HEK293 (cell line): ENCODE measurements at regions not wholly inside any gene's neighbourhood (a gene's known extent, or its start where the extent isn't known, plus 50 kb on each side); places are given as distances from the start of the nearest gene placed in this dataset.

Experiments used
- CTCF ChIA-PET: fragments of 350-600 bp; formaldehyde crosslinking; extraction: SDS; loops from one replicate; lab custom pipeline; 2021; ENCODE audit warnings: antibody characterized with exemption; lab: Yijun Ruan, JAX
- POLR2A ChIA-PET: fragments of 300-600 bp; formaldehyde crosslinking; extraction: SDS; loops from one replicate; lab custom pipeline; 2020; ENCODE audit warnings: antibody characterized with exemption, inconsistent platforms; lab: Yijun Ruan, JAX
- H3K27ac ChIP-seq: fragments of 200-500 bp; sonication (Bioruptor generic); 2 replicates; pipeline ENCODE4 v1.5.1; 2014; ENCODE audit warnings: low read depth, low read length, control low read depth, inconsistent platforms; ENCODE audit errors: extremely low read depth
- H3K36me3 ChIP-seq, 2 experiments: fragments of 200-500 bp in 1 of 2; sonication (Bioruptor generic) in 1 of 2; 1 replicate in 1 of 2; 2 replicates in 1 of 2; pipeline ENCODE4 v1.5.1; 2014 to 2017; ENCODE audit warnings: inconsistent platforms in 2 of 2, low read length in 2 of 2; ENCODE audit not compliant: control insufficient read depth in 2 of 2, insufficient read depth in 1 of 2
- H3K4me1 ChIP-seq: fragments of 200-500 bp; sonication (Bioruptor generic); 2 replicates; pipeline ENCODE4 v1.5.1; 2014; ENCODE audit warnings: mild to moderate bottlenecking, low read length, inconsistent platforms; ENCODE audit not compliant: control insufficient read depth, insufficient read depth
- H3K4me3 ChIP-seq: 2 replicates; pipeline ENCODE4 v1.5.1; 2011; ENCODE audit warnings: low read depth, mild to moderate bottlenecking, control low read depth, low read length, moderate library complexity
- H3K9me3 ChIP-seq: fragments of 200-500 bp; sonication (Bioruptor generic); 2 replicates; pipeline ENCODE4 v1.5.1; 2014; ENCODE audit warnings: low read depth, low read length, inconsistent platforms; ENCODE audit not compliant: control insufficient read depth, insufficient read depth
- ATF2 ChIP-seq: fragments of 450-650 bp; formaldehyde crosslinking; IDR thresholded peaks from 2 replicates; pipeline ENCODE4 v1.5.1; 2016; ENCODE audit warnings: missing biosample characterization, missing genetic modification characterization, low read depth
- BCL11A ChIP-seq: fragments of 450-650 bp; formaldehyde crosslinking; IDR thresholded peaks from 2 replicates; pipeline ENCODE4 v1.5.1; 2016; ENCODE audit warnings: low read depth, missing biosample characterization, missing genetic modification characterization
- SALL2 ChIP-seq: fragments of 450-650 bp; formaldehyde crosslinking; IDR thresholded peaks from 2 replicates; pipeline ENCODE4 v1.5.0; 2017; ENCODE audit warnings: missing biosample characterization, mild to moderate bottlenecking, missing genetic modification characterization, borderline replicate concordance
- TCF7L2 ChIP-seq: IDR thresholded peaks from 2 replicates; pipeline ENCODE4 v1.6.1; 2011; ENCODE audit warnings: low read depth, mild to moderate bottlenecking, inconsistent platforms, low read length, moderate library complexity, borderline replicate concordance
- ZBTB48 ChIP-seq: fragments of 450-650 bp; formaldehyde crosslinking; IDR thresholded peaks from 2 replicates; pipeline ENCODE4 v1.5.1; 2016; ENCODE audit warnings: missing biosample characterization, missing genetic modification characterization
- ZBTB7A ChIP-seq: fragments of 450-650 bp; formaldehyde crosslinking; IDR thresholded peaks from 2 replicates; pipeline ENCODE4 v1.5.1; 2016; ENCODE audit warnings: low read depth, missing biosample characterization, missing genetic modification characterization
- ZNF114 ChIP-seq: fragments of 450-650 bp; formaldehyde crosslinking; IDR thresholded peaks from 2 replicates; pipeline ENCODE4 v1.5.0; 2017; ENCODE audit warnings: missing biosample characterization, missing genetic modification characterization
- ZNF121 ChIP-seq: fragments of 450-650 bp; formaldehyde crosslinking; IDR thresholded peaks from 2 replicates; pipeline ENCODE4 v1.5.1; 2016; ENCODE audit warnings: missing biosample characterization, missing genetic modification characterization
- ZNF138 ChIP-seq: fragments of 450-650 bp; formaldehyde crosslinking; IDR thresholded peaks from 2 replicates; pipeline ENCODE4 v1.5.1; 2016; ENCODE audit warnings: missing biosample characterization, missing genetic modification characterization, borderline replicate concordance
- ZNF18 ChIP-seq: fragments of 450-650 bp; formaldehyde crosslinking; IDR thresholded peaks from 2 replicates; pipeline ENCODE4 v1.5.1; 2016; ENCODE audit warnings: missing biosample characterization, missing genetic modification characterization
- ZNF211 ChIP-seq: fragments of 450-650 bp; formaldehyde crosslinking; IDR thresholded peaks from 2 replicates; pipeline ENCODE4 v1.5.1; 2016; ENCODE audit warnings: low read depth, missing biosample characterization, missing genetic modification characterization
- ZNF26 ChIP-seq: fragments of 450-650 bp; formaldehyde crosslinking; IDR thresholded peaks from 2 replicates; pipeline ENCODE4 v1.5.1; 2016; ENCODE audit warnings: missing biosample characterization, missing genetic modification characterization
- ZNF292 ChIP-seq: fragments of 450-650 bp; formaldehyde crosslinking; IDR thresholded peaks from 2 replicates; pipeline ENCODE4 v1.5.1; 2016; ENCODE audit warnings: low read depth, missing biosample characterization, missing genetic modification characterization, borderline replicate concordance
- ZNF404 ChIP-seq: fragments of 450-650 bp; formaldehyde crosslinking; IDR thresholded peaks from 2 replicates; pipeline ENCODE4 v1.5.1; 2017; ENCODE audit warnings: missing biosample characterization, missing genetic modification characterization
- ZNF555 ChIP-seq: fragments of 450-650 bp; formaldehyde crosslinking; conservative IDR thresholded peaks from 2 replicates; pipeline ENCODE4 v1.5.1; 2017; ENCODE audit warnings: missing biosample characterization, mild to moderate bottlenecking, missing genetic modification characterization, inconsistent platforms
- ZNF670 ChIP-seq: fragments of 450-650 bp; formaldehyde crosslinking; IDR thresholded peaks from 2 replicates; pipeline ENCODE4 v1.5.1; 2016; ENCODE audit warnings: missing biosample characterization, missing genetic modification characterization, low read depth
- ZNF768 ChIP-seq: fragments of 450-650 bp; formaldehyde crosslinking; IDR thresholded peaks from 2 replicates; pipeline ENCODE4 v1.5.1; 2018; ENCODE audit warnings: missing biosample characterization, mild to moderate bottlenecking, missing genetic modification characterization
- ZNF837 ChIP-seq: fragments of 450-650 bp; formaldehyde crosslinking; IDR thresholded peaks from 2 replicates; pipeline ENCODE4 v1.5.1; 2016; ENCODE audit warnings: missing biosample characterization, missing genetic modification characterization
- TF ChIP-seq, protein P1 (sequence below): fragments of 450-650 bp; formaldehyde crosslinking; IDR thresholded peaks from 2 replicates; pipeline ENCODE4 v1.5.1; 2017; ENCODE audit warnings: missing biosample characterization, missing genetic modification characterization
- TF ChIP-seq, protein P2 (sequence below): fragments of 450-650 bp; formaldehyde crosslinking; optimal IDR thresholded peaks from 2 replicates; pipeline ENCODE3; 2016; ENCODE audit warnings: missing biosample characterization, mild to moderate bottlenecking, missing genetic modification characterization

DNA sequence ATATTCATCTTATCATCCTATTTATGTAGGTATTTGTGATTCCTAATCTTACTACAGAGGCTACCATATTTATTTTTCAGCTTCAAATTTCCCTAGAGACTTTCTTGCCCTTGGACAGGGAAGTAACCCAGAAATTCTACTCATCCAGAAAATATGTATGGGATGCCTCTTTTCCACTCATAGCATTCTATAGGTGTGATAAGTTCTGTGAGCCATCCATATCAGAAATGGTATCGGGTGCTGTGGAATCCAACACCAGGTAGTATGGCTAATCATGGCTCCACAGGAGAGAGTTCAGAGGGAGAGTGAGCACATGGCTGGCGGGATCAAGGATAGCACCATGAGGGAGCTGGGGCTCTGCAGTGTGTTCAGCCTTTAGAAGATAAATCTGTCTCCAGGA lies 349.3 kb upstream of the ACTBL2 start:
- ChIA-PET POLR2A (no interaction called here), CTCF (no interaction called here)
- TF ChIP-seq ZNF114 (no peak), ZBTB7A (tag by site-specific recombination) (no peak), ZNF768 (no peak), ZNF404 (tag by site-specific recombination) (no peak), TCF7L2 (no peak), BCL11A (no peak), ZNF138 (tag by site-specific recombination) (no peak), ZNF670 (tag by site-specific recombination) (no peak), ZNF837 (tag by site-specific recombination) (no peak), ZNF555 (tag by site-specific recombination) (no peak), ZBTB48 (tag by site-specific recombination) (no peak), ZNF121 (tag by site-specific recombination) (no peak), ZNF211 (tag by site-specific recombination) (no peak), ZNF18 (tag by site-specific recombination) (no peak), ATF2 (tag by site-specific recombination) (no peak), ZNF26 (tag by site-specific recombination) (no peak), SALL2 (tag by site-specific recombination) (no peak), ZNF292 (no peak)
- TF ChIP-seq, protein P1, sequence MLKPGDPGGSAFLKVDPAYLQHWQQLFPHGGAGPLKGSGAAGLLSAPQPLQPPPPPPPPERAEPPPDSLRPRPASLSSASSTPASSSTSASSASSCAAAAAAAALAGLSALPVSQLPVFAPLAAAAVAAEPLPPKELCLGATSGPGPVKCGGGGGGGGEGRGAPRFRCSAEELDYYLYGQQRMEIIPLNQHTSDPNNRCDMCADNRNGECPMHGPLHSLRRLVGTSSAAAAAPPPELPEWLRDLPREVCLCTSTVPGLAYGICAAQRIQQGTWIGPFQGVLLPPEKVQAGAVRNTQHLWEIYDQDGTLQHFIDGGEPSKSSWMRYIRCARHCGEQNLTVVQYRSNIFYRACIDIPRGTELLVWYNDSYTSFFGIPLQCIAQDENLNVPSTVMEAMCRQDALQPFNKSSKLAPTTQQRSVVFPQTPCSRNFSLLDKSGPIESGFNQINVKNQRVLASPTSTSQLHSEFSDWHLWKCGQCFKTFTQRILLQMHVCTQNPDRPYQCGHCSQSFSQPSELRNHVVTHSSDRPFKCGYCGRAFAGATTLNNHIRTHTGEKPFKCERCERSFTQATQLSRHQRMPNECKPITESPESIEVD (tag by site-specific recombination) = no peak
- TF ChIP-seq, protein P2, sequence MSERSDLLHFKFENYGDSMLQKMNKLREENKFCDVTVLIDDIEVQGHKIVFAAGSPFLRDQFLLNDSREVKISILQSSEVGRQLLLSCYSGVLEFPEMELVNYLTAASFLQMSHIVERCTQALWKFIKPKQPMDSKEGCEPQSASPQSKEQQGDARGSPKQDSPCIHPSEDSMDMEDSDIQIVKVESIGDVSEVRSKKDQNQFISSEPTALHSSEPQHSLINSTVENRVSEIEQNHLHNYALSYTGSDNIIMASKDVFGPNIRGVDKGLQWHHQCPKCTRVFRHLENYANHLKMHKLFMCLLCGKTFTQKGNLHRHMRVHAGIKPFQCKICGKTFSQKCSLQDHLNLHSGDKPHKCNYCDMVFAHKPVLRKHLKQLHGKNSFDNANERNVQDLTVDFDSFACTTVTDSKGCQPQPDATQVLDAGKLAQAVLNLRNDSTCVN (tag by site-specific recombination) = no peak
- H3K4me1 ChIP-seq = 0 out of 2 replicates have a peak, but pooled peaks cover 2% of the 10 kb centered on the region
- no peaks in the 10 kb centered on the region for H3K9me3 ChIP-seq
- no peak overlapping the region for H3K4me3 ChIP-seq
- no peaks in the 10 kb centered on the region for H3K36me3 ChIP-seq
- H3K27ac ChIP-seq = no peak overlapping the region
